ENCODE measurements at regions not wholly inside any gene's neighbourhood (a gene's known extent, or its start where the extent isn't known, plus 50 kb on each side); places are given as distances from the start of the nearest gene placed in this dataset.

- TF ChIP-seq L3MBTL2 (conservative IDR thresholded peaks at IDR 0.05) (no peak), SP1 (IDR thresholded peaks at IDR 0.05) (no peak), HDGF (IDR thresholded peaks at IDR 0.05; ENCODE audit: borderline replicate concordance) (no peak), NFRKB (IDR thresholded peaks at IDR 0.05) (no peak)
Observed at GRCh38 chr3:132789959-132790358, 67.8 kb upstream of the NPHP3 start.
